ENCODE measurements at regions not wholly inside any gene's neighbourhood (a gene's known extent, or its start where the extent isn't known, plus 50 kb on each side); places are given as distances from the start of the nearest gene placed in this dataset.
"Not testable (repeated sequence)": the region's sequence is repeated elsewhere in the genome, so short reads cannot be mapped to it uniquely, and the experiment has no call there.

DNA sequence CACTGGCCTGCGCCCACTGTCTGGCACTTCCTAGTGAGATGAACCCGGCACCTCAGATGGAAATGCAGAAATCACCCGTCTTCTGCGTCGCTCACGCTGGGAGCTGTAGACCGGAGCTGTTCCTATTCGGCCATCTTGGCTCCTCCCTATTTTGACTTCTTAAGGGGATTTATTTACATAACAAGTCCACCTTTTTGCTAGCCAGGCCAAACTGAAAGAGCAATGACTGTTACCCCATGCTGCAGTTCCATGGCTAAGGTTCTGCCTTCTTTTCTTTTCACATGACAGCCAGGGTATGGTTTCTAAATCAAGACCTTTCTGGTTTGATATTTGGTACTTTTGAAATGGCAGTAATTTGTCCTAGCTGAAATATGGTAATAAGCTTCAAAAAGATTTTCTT lies 270.0 kb upstream of the RRP15 start:
- DNase-seq (ENCODE audit: low read depth, low spot score); H3K9me3 ChIP-seq (ENCODE audit: control insufficient read depth, insufficient read depth, low read length); H3K4me3 ChIP-seq (ENCODE audit: low read length); H3K27me3 ChIP-seq (ENCODE audit: control insufficient read depth, insufficient read depth, low read length); H3K36me3 ChIP-seq (ENCODE audit: control insufficient read depth, insufficient read depth, low read length); H3K27ac ChIP-seq (ENCODE audit: low read length); H3K4me1 ChIP-seq (ENCODE audit: control insufficient read depth, insufficient read depth, low read length): not testable (repeated sequence)
- WGBS (ENCODE audit: insufficient coverage, insufficient read length) = no CpG with 5 or more reads among the region's 8 CpGs

DNA sequence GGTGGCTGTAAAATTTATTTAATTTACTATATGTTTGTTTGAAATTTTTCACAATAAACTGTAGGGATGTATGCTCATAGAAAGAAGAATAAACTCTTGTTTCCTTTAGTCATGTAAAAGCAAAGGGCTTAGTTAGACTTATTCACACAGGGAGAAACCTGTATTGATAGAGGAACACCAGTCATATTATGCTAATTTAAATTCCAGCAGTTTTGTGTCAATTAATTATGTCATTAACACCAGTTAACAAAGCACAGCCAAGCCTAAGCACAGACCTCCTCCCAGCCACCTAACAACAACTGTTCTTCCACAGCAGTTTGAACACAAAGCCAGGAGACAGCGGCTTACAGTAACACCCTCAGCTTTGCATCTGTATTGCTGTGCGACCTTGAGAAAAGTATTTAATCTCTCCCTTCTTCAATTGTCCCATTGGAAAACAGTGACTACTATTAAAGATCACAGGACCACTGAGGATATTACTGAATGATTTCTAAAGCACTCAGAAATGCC lies 260.8 kb upstream of the RRP15 start:
- H3K27me3 ChIP-seq (ENCODE audit: control insufficient read depth, insufficient read depth, low read length) = no peaks in the 10 kb centered on the region
- no peak overlapping the region for H3K4me3 ChIP-seq (ENCODE audit: low read length)
- DNase-seq (ENCODE audit: low read depth, low spot score) = no peak
- no peak overlapping the region for H3K27ac ChIP-seq (ENCODE audit: low read length)
- WGBS (ENCODE audit: insufficient coverage, insufficient read length) = no CpG with 5 or more reads among the region's 2 CpGs
- no peaks in the 10 kb centered on the region for H3K36me3 ChIP-seq (ENCODE audit: control insufficient read depth, insufficient read depth, low read length)
- H3K4me1 ChIP-seq (ENCODE audit: control insufficient read depth, insufficient read depth, low read length) = no peaks in the 10 kb centered on the region
- H3K9me3 ChIP-seq (ENCODE audit: control insufficient read depth, insufficient read depth, low read length) = no peaks in the 10 kb centered on the region

DNA sequence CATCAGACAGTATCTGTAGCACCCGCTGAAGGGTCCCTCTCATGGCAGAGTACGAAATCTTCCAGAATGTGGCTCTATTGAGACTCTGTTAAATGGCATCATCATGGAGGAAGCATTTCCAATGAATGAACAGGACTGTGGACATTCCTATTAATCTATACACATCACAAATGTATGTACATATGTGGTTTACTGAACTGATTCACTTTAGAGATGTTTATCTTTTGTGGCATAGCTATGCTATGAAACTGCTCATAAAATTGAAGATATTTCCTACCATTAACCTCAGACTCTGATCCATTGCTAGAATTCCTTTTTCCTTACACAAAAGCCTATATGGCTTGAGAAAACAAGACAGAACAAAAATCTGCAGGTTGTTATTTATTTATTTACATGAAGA lies 259.6 kb upstream of the RRP15 start:
- DNase-seq (ENCODE audit: low read depth, low spot score) = no peak
- no peaks in the 10 kb centered on the region for H3K4me1 ChIP-seq (ENCODE audit: control insufficient read depth, insufficient read depth, low read length)
- no peaks in the 10 kb centered on the region for H3K36me3 ChIP-seq (ENCODE audit: control insufficient read depth, insufficient read depth, low read length)
- H3K9me3 ChIP-seq (ENCODE audit: control insufficient read depth, insufficient read depth, low read length) = no peaks in the 10 kb centered on the region
- WGBS (ENCODE audit: insufficient coverage, insufficient read length) = no CpG with 5 or more reads among the region's 2 CpGs
- no peak overlapping the region for H3K4me3 ChIP-seq (ENCODE audit: low read length)
- H3K27me3 ChIP-seq (ENCODE audit: control insufficient read depth, insufficient read depth, low read length) = no peaks in the 10 kb centered on the region
- no peak overlapping the region for H3K27ac ChIP-seq (ENCODE audit: low read length)

DNA sequence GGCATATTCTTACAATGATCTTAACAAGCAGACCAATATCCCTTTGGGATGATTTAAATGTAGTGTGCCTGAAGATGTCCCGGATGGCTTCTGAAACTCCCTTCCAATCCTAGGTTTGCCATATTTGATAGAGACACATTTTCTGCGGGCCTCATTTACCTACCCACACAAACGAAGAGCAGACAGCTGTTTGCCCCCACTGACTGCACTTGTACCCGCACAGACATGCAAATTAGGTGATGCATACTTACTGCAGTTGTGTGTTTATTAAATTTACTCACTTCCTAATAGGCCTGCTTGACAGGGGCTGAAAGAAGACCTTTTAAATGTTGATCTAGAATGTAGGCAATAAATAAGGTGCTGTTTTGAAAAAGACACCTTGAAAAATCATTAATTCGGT lies 257.9 kb upstream of the RRP15 start:
- DNase-seq (ENCODE audit: low read depth, low spot score) = no peak
- Histone ChIP-seq H3K27ac (ENCODE audit: low read length) (no peak overlapping the region), H3K27me3 (ENCODE audit: control insufficient read depth, insufficient read depth, low read length) (no peaks in the 10 kb centered on the region), H3K9me3 (ENCODE audit: control insufficient read depth, insufficient read depth, low read length) (no peaks in the 10 kb centered on the region), H3K4me1 (ENCODE audit: control insufficient read depth, insufficient read depth, low read length) (no peaks in the 10 kb centered on the region), H3K4me3 (ENCODE audit: low read length) (no peak overlapping the region), H3K36me3 (ENCODE audit: control insufficient read depth, insufficient read depth, low read length) (no peaks in the 10 kb centered on the region)
- WGBS (ENCODE audit: insufficient coverage, insufficient read length) = no CpG with 5 or more reads among the region's 5 CpGs

DNA sequence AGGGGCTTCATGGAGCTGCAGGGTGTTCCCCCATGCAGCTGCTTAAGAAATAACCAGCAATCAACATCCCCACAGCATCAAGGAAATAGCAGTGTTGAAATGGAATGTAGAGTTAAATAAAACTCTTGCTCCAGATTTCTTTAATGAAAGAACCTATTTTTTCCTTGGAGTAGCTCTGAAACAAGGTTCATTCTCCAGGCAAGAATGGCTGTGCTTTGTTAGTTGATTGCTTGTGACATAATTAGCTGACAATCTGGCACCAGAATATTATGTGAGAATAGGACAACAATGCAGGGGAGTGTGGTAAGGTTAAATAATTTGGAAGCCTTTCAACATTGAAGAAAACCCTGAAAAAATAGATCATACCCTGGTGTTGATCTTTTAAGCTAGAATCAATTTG lies 254.2 kb upstream of the RRP15 start:
- Histone ChIP-seq H3K4me1 (ENCODE audit: control insufficient read depth, insufficient read depth, low read length) (no peaks in the 10 kb centered on the region; the same call in 1 of the 2 replicates), H3K27me3 (ENCODE audit: control insufficient read depth, insufficient read depth, low read length) (no peaks in the 10 kb centered on the region), H3K4me3 (ENCODE audit: low read length) (no peak overlapping the region), H3K36me3 (ENCODE audit: control insufficient read depth, insufficient read depth, low read length) (no peaks in the 10 kb centered on the region), H3K27ac (ENCODE audit: low read length) (no peak overlapping the region), H3K9me3 (ENCODE audit: control insufficient read depth, insufficient read depth, low read length) (no peaks in the 10 kb centered on the region)
- no peak for DNase-seq (ENCODE audit: low read depth, low spot score)

DNA sequence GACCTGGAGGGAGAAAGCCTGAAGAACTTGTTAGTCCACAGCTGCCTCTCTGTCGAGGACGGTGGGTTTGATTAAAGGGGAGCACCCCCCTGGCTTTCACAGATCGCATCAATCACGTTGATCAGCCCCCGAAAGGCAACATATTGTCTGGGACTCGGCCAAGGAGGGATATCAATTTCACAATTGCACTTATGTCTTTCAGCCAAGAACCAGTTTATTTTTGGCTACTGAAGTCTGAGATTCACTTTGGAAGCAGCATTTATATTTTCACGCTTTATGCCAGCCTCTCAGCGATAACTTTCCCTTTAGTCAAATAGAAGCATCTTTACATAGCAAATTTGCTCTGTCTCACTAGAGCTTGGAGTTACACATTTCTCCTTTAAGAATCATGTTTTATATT lies 253.2 kb upstream of the RRP15 start:
- no peaks in the 10 kb centered on the region for H3K9me3 ChIP-seq (ENCODE audit: control insufficient read depth, insufficient read depth, low read length)
- H3K27me3 ChIP-seq (ENCODE audit: control insufficient read depth, insufficient read depth, low read length) = no peaks in the 10 kb centered on the region
- no peak overlapping the region for H3K4me3 ChIP-seq (ENCODE audit: low read length)
- no peak overlapping the region for H3K27ac ChIP-seq (ENCODE audit: low read length)
- no CpG with 5 or more reads among the region's 8 CpGs for WGBS (ENCODE audit: insufficient coverage, insufficient read length)
- no peaks in the 10 kb centered on the region for H3K36me3 ChIP-seq (ENCODE audit: control insufficient read depth, insufficient read depth, low read length)
- no peaks in the 10 kb centered on the region; the same call in 1 of the 2 replicates for H3K4me1 ChIP-seq (ENCODE audit: control insufficient read depth, insufficient read depth, low read length)
- DNase-seq (ENCODE audit: low read depth, low spot score) = no peak

DNA sequence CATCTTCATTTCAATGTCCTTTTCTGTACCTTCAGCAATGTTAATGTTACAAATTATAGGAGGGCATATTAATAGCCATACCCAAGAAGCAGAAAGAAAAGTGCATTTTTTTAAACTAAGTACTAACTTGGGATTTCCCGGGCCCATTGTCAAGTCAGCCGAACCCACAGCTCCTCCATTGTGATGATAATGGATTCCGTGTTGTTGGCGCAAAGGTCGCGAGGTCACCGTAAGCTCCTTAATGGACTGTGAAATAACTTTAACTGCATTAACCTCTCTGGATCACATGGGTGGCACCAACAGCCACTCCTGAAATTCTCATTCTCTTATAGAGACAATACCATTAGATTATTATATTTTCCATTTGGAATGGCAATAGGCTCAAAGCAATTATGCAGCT lies 250.6 kb upstream of the RRP15 start:
- Histone ChIP-seq H3K4me3 (ENCODE audit: low read length) (no peak overlapping the region), H3K27me3 (ENCODE audit: control insufficient read depth, insufficient read depth, low read length) (no peaks in the 10 kb centered on the region), H3K9me3 (ENCODE audit: control insufficient read depth, insufficient read depth, low read length) (no peaks in the 10 kb centered on the region), H3K27ac (ENCODE audit: low read length) (no peak overlapping the region), H3K36me3 (ENCODE audit: control insufficient read depth, insufficient read depth, low read length) (no peaks in the 10 kb centered on the region), H3K4me1 (ENCODE audit: control insufficient read depth, insufficient read depth, low read length) (no peaks in the 10 kb centered on the region; the same call in 1 of the 2 replicates)
- DNase-seq (ENCODE audit: low read depth, low spot score) = peak; percentile 41
- no CpG with 5 or more reads among the region's 7 CpGs for WGBS (ENCODE audit: insufficient coverage, insufficient read length)

DNA sequence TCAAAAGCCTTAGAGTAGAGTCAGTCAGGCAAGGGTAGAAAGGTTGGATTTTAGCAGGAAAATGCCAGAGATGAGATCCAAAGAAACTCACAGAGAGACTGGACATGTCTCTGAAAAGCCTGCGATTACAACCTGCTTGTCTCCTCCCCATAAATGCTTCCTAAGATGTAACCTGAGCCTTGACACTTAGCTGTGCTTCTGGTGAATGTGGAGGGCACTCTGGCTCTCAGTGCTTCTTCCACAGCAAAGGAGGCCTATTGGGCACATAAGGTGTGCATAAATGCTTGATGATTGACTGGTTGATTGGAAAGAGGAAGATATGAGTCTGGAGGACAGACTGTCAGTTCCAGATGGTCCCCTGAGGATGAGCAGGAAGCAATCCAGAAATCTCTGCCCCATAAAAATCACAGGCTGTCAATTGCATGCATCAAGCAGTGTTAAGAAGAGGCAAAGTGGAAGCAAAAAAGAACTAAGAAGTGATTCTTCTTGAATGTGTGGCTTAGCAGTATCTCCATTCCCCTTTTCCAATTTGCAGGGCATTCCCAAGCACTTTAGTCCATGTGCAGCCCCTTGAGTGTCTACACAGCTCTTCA lies 236.2 kb upstream of the RRP15 start:
- DNase-seq (ENCODE audit: low read depth, low spot score) = no peak
- no CpG with 5 or more reads among the region's 1 CpG for WGBS (ENCODE audit: insufficient coverage, insufficient read length)
- H3K4me1 ChIP-seq (ENCODE audit: control insufficient read depth, insufficient read depth, low read length) = peaks cover 2% of the 10 kb centered on the region; the same call in 1 of the 2 replicates
- no peaks in the 10 kb centered on the region for H3K27me3 ChIP-seq (ENCODE audit: control insufficient read depth, insufficient read depth, low read length)
- no peaks in the 10 kb centered on the region for H3K36me3 ChIP-seq (ENCODE audit: control insufficient read depth, insufficient read depth, low read length)
- no peak overlapping the region for H3K27ac ChIP-seq (ENCODE audit: low read length)
- H3K9me3 ChIP-seq (ENCODE audit: control insufficient read depth, insufficient read depth, low read length) = no peaks in the 10 kb centered on the region
- no peak overlapping the region for H3K4me3 ChIP-seq (ENCODE audit: low read length)

DNA sequence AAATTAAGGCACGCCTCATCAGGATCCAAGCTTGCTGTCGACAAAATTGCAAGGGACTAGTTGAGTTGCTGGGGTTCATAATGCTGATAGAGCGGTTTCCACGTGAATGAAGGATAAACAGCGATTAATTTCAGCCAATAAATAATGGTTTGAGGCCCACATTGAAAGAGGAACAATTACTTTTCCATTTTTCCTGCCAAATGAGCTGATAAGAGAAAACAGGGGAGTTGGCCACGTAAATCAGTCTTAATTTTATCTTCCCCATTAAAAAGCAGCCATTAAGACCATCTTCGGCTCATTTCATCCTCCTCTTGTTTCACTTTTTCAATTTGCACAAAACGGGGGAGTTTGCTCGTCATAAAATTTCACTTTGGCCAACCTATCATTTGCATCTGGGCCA lies 235.5 kb upstream of the RRP15 start:
- WGBS (ENCODE audit: insufficient coverage, insufficient read length) = no CpG with 5 or more reads among the region's 9 CpGs
- Histone ChIP-seq H3K27ac (ENCODE audit: low read length) (no peak overlapping the region), H3K9me3 (ENCODE audit: control insufficient read depth, insufficient read depth, low read length) (no peaks in the 10 kb centered on the region), H3K4me1 (ENCODE audit: control insufficient read depth, insufficient read depth, low read length) (peaks cover 2% of the 10 kb centered on the region; the same call in 1 of the 2 replicates), H3K27me3 (ENCODE audit: control insufficient read depth, insufficient read depth, low read length) (no peaks in the 10 kb centered on the region), H3K36me3 (ENCODE audit: control insufficient read depth, insufficient read depth, low read length) (no peaks in the 10 kb centered on the region), H3K4me3 (ENCODE audit: low read length) (no peak overlapping the region)
- DNase-seq (ENCODE audit: low read depth, low spot score) = no peak

DNA sequence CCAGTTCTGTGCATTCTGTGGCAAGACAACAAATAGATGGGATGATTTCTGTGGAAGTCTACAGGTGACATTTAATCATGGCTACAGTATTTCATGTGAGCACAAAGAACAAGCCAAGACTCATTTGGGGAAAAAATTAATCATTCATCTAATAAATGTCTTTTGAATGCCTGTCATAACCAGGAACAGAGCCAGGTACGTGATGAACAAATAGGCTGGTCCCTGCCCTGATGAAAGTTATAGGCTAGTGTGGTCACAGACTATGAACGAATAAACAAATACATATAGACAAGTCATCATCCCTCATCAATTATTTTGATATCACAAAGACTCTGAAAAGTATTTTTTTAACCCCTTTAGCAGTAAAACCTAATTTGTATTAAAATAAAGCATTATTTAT lies 226.4 kb upstream of the RRP15 start:
- no peaks in the 10 kb centered on the region for H3K27me3 ChIP-seq (ENCODE audit: control insufficient read depth, insufficient read depth, low read length)
- no peak for DNase-seq (ENCODE audit: low read depth, low spot score)
- no peak overlapping the region for H3K27ac ChIP-seq (ENCODE audit: low read length)
- no peaks in the 10 kb centered on the region for H3K9me3 ChIP-seq (ENCODE audit: control insufficient read depth, insufficient read depth, low read length)
- no CpG with 5 or more reads among the region's 2 CpGs for WGBS (ENCODE audit: insufficient coverage, insufficient read length)
- H3K36me3 ChIP-seq (ENCODE audit: control insufficient read depth, insufficient read depth, low read length) = no peaks in the 10 kb centered on the region
- H3K4me1 ChIP-seq (ENCODE audit: control insufficient read depth, insufficient read depth, low read length) = no peaks in the 10 kb centered on the region
- H3K4me3 ChIP-seq (ENCODE audit: low read length) = no peak overlapping the region

DNA sequence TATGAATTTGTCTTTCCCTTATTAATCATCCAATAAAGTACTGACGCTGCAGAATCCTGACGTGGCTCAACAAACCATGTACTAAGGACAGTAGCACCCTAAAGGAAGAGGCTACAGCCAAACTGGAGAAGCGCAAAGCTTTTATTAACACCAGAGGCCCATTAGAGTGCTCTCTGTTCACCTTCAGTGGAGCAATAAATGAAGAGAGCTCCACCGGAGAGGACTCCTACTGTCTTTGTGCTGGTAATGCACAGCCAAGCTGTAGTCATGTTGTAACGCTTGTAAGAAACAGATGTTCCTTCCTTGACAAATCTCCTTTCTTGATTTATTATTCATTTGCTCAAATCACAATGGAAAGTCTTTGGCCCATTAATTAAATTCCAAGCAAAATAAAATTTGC lies 220.7 kb upstream of the RRP15 start:
- Histone ChIP-seq H3K27me3 (ENCODE audit: control insufficient read depth, insufficient read depth, low read length) (no peaks in the 10 kb centered on the region), H3K27ac (ENCODE audit: low read length) (no peak overlapping the region), H3K36me3 (ENCODE audit: control insufficient read depth, insufficient read depth, low read length) (no peaks in the 10 kb centered on the region), H3K9me3 (ENCODE audit: control insufficient read depth, insufficient read depth, low read length) (no peaks in the 10 kb centered on the region), H3K4me1 (ENCODE audit: control insufficient read depth, insufficient read depth, low read length) (no peaks in the 10 kb centered on the region), H3K4me3 (ENCODE audit: low read length) (no peak overlapping the region)
- DNase-seq (ENCODE audit: low read depth, low spot score) = no peak
- no CpG with 5 or more reads among the region's 5 CpGs for WGBS (ENCODE audit: insufficient coverage, insufficient read length)
